ENCODE measurements at regions not wholly inside any gene's neighbourhood (a gene's known extent, or its start where the extent isn't known, plus 50 kb on each side); places are given as distances from the start of the nearest gene placed in this dataset.

DNA sequence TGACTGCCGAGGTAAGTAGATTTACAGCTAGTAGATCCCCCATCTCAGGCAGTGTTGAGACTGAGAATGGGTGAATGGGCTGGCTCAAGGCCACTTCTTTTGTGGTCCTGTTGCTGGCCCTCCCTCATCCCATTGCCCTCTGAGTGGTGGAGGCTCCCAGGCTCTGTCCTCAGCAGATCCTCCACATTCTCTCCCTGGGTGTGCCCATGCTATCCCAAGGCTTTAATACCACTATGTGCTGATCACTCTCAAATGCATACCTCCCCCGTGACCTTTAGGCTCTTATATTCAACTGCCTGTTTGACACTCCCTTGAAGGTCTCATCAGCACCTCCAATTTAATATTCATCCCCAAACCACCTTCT is 271.8 kb downstream of the GLI2 start:
- Mint-ChIP-seq H3K9me3 (peaks cover 3% of the 10 kb centered on the region), H3K36me3 (ENCODE audit: low read depth) (no peaks in the 10 kb centered on the region), H3K27me3 (ENCODE audit: insufficient read depth) (peaks cover 52% of the 10 kb centered on the region), H3K27ac (no peak overlapping the region), H3K4me3 (no peak overlapping the region), H3K4me1 (peaks cover 9% of the 10 kb centered on the region)
- no peak overlapping the region for H3K4me3 ChIP-seq (ENCODE audit: low read length)
- no peaks in the 10 kb centered on the region for H3K36me3 ChIP-seq (ENCODE audit: control insufficient read depth, insufficient read depth, low read length)
- WGBS, 2 experiments (ENCODE audit: insufficient coverage in 1 of 2, insufficient read length in 1 of 2) = 91 to 100% methylated on average over 1 to 2 of the region's 2 CpGs
- H3K27ac ChIP-seq (ENCODE audit: low read depth, low read length) = no peak overlapping the region
- TF ChIP-seq, protein P1, sequence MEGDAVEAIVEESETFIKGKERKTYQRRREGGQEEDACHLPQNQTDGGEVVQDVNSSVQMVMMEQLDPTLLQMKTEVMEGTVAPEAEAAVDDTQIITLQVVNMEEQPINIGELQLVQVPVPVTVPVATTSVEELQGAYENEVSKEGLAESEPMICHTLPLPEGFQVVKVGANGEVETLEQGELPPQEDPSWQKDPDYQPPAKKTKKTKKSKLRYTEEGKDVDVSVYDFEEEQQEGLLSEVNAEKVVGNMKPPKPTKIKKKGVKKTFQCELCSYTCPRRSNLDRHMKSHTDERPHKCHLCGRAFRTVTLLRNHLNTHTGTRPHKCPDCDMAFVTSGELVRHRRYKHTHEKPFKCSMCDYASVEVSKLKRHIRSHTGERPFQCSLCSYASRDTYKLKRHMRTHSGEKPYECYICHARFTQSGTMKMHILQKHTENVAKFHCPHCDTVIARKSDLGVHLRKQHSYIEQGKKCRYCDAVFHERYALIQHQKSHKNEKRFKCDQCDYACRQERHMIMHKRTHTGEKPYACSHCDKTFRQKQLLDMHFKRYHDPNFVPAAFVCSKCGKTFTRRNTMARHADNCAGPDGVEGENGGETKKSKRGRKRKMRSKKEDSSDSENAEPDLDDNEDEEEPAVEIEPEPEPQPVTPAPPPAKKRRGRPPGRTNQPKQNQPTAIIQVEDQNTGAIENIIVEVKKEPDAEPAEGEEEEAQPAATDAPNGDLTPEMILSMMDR (conservative IDR thresholded peaks at IDR 0.05) = no peak
- no peaks in the 10 kb centered on the region for H3K9me3 ChIP-seq (ENCODE audit: control insufficient read depth, low read length)
- H3K4me1 ChIP-seq (ENCODE audit: control insufficient read depth, insufficient read depth, low read length) = no peaks in the 10 kb centered on the region
- no peak for DNase-seq
- H3K27me3 ChIP-seq (ENCODE audit: control insufficient read depth, insufficient read depth, low read length, poor library complexity, severe bottlenecking) = peaks cover 13% of the 10 kb centered on the region
- H3K9ac ChIP-seq (ENCODE audit: extremely low read depth, low read length, poor library complexity, severe bottlenecking) = no peak overlapping the region

DNA sequence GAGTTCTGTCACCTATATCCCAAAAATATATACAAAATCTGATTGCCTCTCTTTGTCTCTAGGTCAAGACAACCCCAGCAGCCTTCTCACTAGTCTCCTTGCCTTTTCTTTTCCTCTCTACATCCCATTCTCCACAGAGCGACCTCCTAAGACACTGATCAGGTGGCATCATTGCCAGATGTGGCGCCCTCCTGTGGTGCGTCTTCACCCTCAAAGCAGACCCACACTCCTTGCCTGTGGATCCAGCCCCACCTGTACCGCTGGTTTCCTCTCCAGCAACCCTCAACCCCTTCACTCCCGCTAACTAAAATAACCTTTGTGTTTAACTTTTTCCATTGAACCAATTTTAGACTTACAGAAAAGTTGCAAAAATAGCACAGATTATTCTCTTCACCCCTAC is 273.3 kb downstream of the GLI2 start:
- WGBS, 2 experiments (ENCODE audit: insufficient coverage in 1 of 2, insufficient read length in 1 of 2) = 61 to 62% methylated on average over 4 to 5 of the region's 5 CpGs
- peaks cover 3% of the 10 kb centered on the region for H3K9me3 Mint-ChIP-seq
- H3K27me3 ChIP-seq (ENCODE audit: control insufficient read depth, insufficient read depth, low read length, poor library complexity, severe bottlenecking) = peaks cover 15% of the 10 kb centered on the region
- H3K4me3 ChIP-seq (ENCODE audit: low read length) = no peak overlapping the region
- no peak overlapping the region for H3K27ac Mint-ChIP-seq
- no peaks in the 10 kb centered on the region for H3K4me1 Mint-ChIP-seq
- TF ChIP-seq, protein P1 (conservative IDR thresholded peaks at IDR 0.05) = peak; percentile 68
- H3K4me1 ChIP-seq (ENCODE audit: control insufficient read depth, insufficient read depth, low read length) = no peaks in the 10 kb centered on the region
- no peak overlapping the region for H3K4me3 Mint-ChIP-seq
- no peak overlapping the region for H3K27ac ChIP-seq (ENCODE audit: low read depth, low read length)
- no peaks in the 10 kb centered on the region for H3K36me3 ChIP-seq (ENCODE audit: control insufficient read depth, insufficient read depth, low read length)
- no peaks in the 10 kb centered on the region for H3K9me3 ChIP-seq (ENCODE audit: control insufficient read depth, low read length)
- peaks cover 52% of the 10 kb centered on the region for H3K27me3 Mint-ChIP-seq (ENCODE audit: insufficient read depth)
- no peaks in the 10 kb centered on the region for H3K36me3 Mint-ChIP-seq (ENCODE audit: low read depth)
- DNase-seq = peak; percentile 83
- H3K9ac ChIP-seq (ENCODE audit: extremely low read depth, low read length, poor library complexity, severe bottlenecking) = no peak overlapping the region

DNA sequence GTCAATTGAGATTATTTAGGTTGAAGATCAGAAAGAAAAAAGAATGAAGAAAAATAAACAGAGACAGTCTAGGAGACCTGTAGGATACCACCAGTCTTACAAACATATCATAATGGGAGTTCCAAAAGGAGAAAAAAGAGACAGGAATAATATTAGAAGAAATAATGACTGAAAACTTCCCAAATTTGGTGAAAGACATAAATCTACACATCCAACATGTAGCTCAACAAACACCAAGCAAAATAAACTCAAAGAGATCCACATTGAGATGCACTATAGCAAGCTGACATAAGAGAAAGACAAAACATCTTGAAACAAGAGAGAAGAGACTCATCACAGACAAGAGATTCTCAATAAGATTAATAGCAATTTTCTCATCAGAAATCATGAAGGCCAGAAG is 274.0 kb downstream of the TFCP2L1 start:
- peaks cover 3% of the 10 kb centered on the region for H3K9me3 Mint-ChIP-seq
- no peaks in the 10 kb centered on the region for H3K4me1 Mint-ChIP-seq
- H3K9ac ChIP-seq (ENCODE audit: extremely low read depth, low read length, poor library complexity, severe bottlenecking) = no peak overlapping the region
- no peaks in the 10 kb centered on the region for H3K9me3 ChIP-seq (ENCODE audit: control insufficient read depth, low read length)
- TF ChIP-seq, protein P1 (conservative IDR thresholded peaks at IDR 0.05) = no peak
- no peak for DNase-seq
- no peak overlapping the region for H3K27ac ChIP-seq (ENCODE audit: low read depth, low read length)
- no peaks in the 10 kb centered on the region for H3K36me3 Mint-ChIP-seq (ENCODE audit: low read depth)
- H3K36me3 ChIP-seq (ENCODE audit: control insufficient read depth, insufficient read depth, low read length) = no peaks in the 10 kb centered on the region
- H3K4me1 ChIP-seq (ENCODE audit: control insufficient read depth, insufficient read depth, low read length) = no peaks in the 10 kb centered on the region
- no peak overlapping the region for H3K4me3 Mint-ChIP-seq
- no peak overlapping the region for H3K4me3 ChIP-seq (ENCODE audit: low read length)
- no peak overlapping the region for H3K27ac Mint-ChIP-seq
- peaks cover 49% of the 10 kb centered on the region for H3K27me3 Mint-ChIP-seq (ENCODE audit: insufficient read depth)
- peaks cover 12% of the 10 kb centered on the region for H3K27me3 ChIP-seq (ENCODE audit: control insufficient read depth, insufficient read depth, low read length, poor library complexity, severe bottlenecking)
